Endothelial cell (in vitro differentiated cells): ENCODE measurements at regions not wholly inside any gene's neighbourhood (a gene's known extent, or its start where the extent isn't known, plus 50 kb on each side); places are given as distances from the start of the nearest gene placed in this dataset.
A peak's percentile ranks its signal among the peaks of the same experiment; 100 is the strongest.

ENCODE experiments used
- DNase-seq: peaks from one replicate; pipeline ENCODE4 v3.0.0; 2021; ENCODE audit warnings: low spot score
- H3K27ac Mint-ChIP-seq: one replicate; pipeline ENCODE4 v1.8.0; 2021; ENCODE audit warnings: mixed read lengths, inconsistent platforms; ENCODE audit not compliant: unreplicated experiment
- H3K27me3 Mint-ChIP-seq: one replicate; pipeline ENCODE4 v1.8.0; 2021; ENCODE audit warnings: mild to moderate bottlenecking, moderate library complexity, mixed read lengths, inconsistent platforms; ENCODE audit not compliant: unreplicated experiment
- H3K36me3 Mint-ChIP-seq: one replicate; pipeline ENCODE4 v1.8.0; 2021; ENCODE audit warnings: mild to moderate bottlenecking, low read depth, mixed read lengths, inconsistent platforms; ENCODE audit not compliant: unreplicated experiment
- H3K4me1 Mint-ChIP-seq: one replicate; pipeline ENCODE4 v1.8.0; 2021; ENCODE audit warnings: mild to moderate bottlenecking, mixed read lengths, inconsistent platforms; ENCODE audit not compliant: unreplicated experiment
- H3K4me3 Mint-ChIP-seq: one replicate; pipeline ENCODE4 v1.8.0; 2021; ENCODE audit warnings: mild to moderate bottlenecking, mixed read lengths, inconsistent platforms; ENCODE audit not compliant: unreplicated experiment
- H3K9me3 Mint-ChIP-seq: one replicate; pipeline ENCODE4 v1.8.0; 2021; ENCODE audit warnings: mixed read lengths, inconsistent platforms; ENCODE audit not compliant: unreplicated experiment
- CTCF ChIP-seq: fragments of 200-600 bp; sonication (generic); IDR thresholded peaks from one replicate; pipeline ENCODE4 v1.5.0; 2021; ENCODE audit warnings: antibody characterized with exemption; ENCODE audit not compliant: unreplicated experiment

GRCh38 chr2:111219285-111219684 is 98.6 kb downstream of the BCL2L11 start:
- peaks cover 14% of the 10 kb centered on the region for H3K36me3 Mint-ChIP-seq
- DNase-seq: no peak
- no peak for TF ChIP-seq CTCF

GRCh38 chr2:111219734-111220505 is 99.2 kb downstream of the BCL2L11 start:
- Mint-ChIP-seq H3K27me3 (peaks cover 4% of the 10 kb centered on the region), H3K9me3 (peaks cover 10% of the 10 kb centered on the region), H3K27ac (no peak overlapping the region), H3K4me3 (no peak overlapping the region), H3K4me1 (no peaks in the 10 kb centered on the region), H3K36me3 (peaks cover 9% of the 10 kb centered on the region)
- no peak for DNase-seq
- TF ChIP-seq CTCF: no peak

More at GRCh38 chr2:111219285-111219684, 98.6 kb downstream of the BCL2L11 start:
- Mint-ChIP-seq H3K4me3 (no peak overlapping the region), H3K27ac (no peak overlapping the region), H3K27me3 (peaks cover 4% of the 10 kb centered on the region), H3K4me1 (no peaks in the 10 kb centered on the region), H3K9me3 (peaks cover 11% of the 10 kb centered on the region)

GRCh38 chr2:111220962-111221361 is 100.2 kb downstream of the BCL2L11 start:
- TF ChIP-seq CTCF: no peak
- H3K4me3 Mint-ChIP-seq: no peak overlapping the region
- DNase-seq: no peak
- H3K9me3 Mint-ChIP-seq: peaks cover 8% of the 10 kb centered on the region
- no peak overlapping the region for H3K27ac Mint-ChIP-seq
- H3K27me3 Mint-ChIP-seq: peaks cover 4% of the 10 kb centered on the region
- no peaks in the 10 kb centered on the region for H3K4me1 Mint-ChIP-seq
- H3K36me3 Mint-ChIP-seq: peaks cover 14% of the 10 kb centered on the region

- no peak for DNase-seq
- Mint-ChIP-seq H3K27ac (no peak overlapping the region), H3K36me3 (peaks cover 15% of the 10 kb centered on the region), H3K4me1 (no peaks in the 10 kb centered on the region), H3K9me3 (peaks cover 8% of the 10 kb centered on the region), H3K4me3 (no peak overlapping the region), H3K27me3 (peaks cover 4% of the 10 kb centered on the region)
- TF ChIP-seq CTCF: no peak
Measured at GRCh38 chr2:111221701-111222100, 101.0 kb downstream of the BCL2L11 start.

GRCh38 chr2:111222204-111222866 is 101.6 kb downstream of the BCL2L11 start:
- Mint-ChIP-seq H3K27ac (no peak overlapping the region), H3K27me3 (peaks cover 2% of the 10 kb centered on the region), H3K36me3 (peaks cover 15% of the 10 kb centered on the region), H3K9me3 (peaks cover 8% of the 10 kb centered on the region), H3K4me3 (peak overlapping the region; percentile 43), H3K4me1 (no peaks in the 10 kb centered on the region)
- no peak for DNase-seq
- TF ChIP-seq CTCF: no peak
